IPS-15b (cell line): ENCODE measurements at regions not wholly inside any gene's neighbourhood (a gene's known extent, or its start where the extent isn't known, plus 50 kb on each side); places are given as distances from the start of the nearest gene placed in this dataset.

ENCODE experiments used
- H3K27me3 ChIP-seq: one replicate; pipeline ENCODE4 v1.6.1; 2013; ENCODE audit warnings: low read length; ENCODE audit not compliant: control insufficient read depth, insufficient read depth
- H3K36me3 ChIP-seq: one replicate; pipeline ENCODE4 v1.6.1; 2013; ENCODE audit warnings: low read length; ENCODE audit not compliant: control insufficient read depth, insufficient read depth
- H3K4me1 ChIP-seq: one replicate; pipeline ENCODE4 v1.6.1; 2013; ENCODE audit warnings: mild to moderate bottlenecking, low read length; ENCODE audit not compliant: control insufficient read depth, insufficient read depth
- H3K4me3 ChIP-seq: one replicate; pipeline ENCODE4 v1.5.1; 2013; ENCODE audit warnings: low read depth, low read length
- H3K9ac ChIP-seq: one replicate; pipeline ENCODE4 v1.6.1; 2013; ENCODE audit warnings: low read depth, mild to moderate bottlenecking, low read length
- H3K9me3 ChIP-seq: one replicate; pipeline ENCODE4 v1.6.1; 2013; ENCODE audit warnings: mild to moderate bottlenecking, low read length; ENCODE audit not compliant: control insufficient read depth, insufficient read depth

- no peaks in the 10 kb centered on the region for H3K4me1 ChIP-seq
- no peaks in the 10 kb centered on the region for H3K9me3 ChIP-seq
- H3K9ac ChIP-seq = no peak overlapping the region
Observed at GRCh38 chr14:98369344-98369743, 902.7 kb downstream of the BCL11B start.

GRCh38 chr14:98370352-98370751, 901.6 kb downstream of the BCL11B start:
- Histone ChIP-seq H3K9me3 (no peaks in the 10 kb centered on the region), H3K9ac (no peak overlapping the region), H3K27me3 (no peaks in the 10 kb centered on the region), H3K4me1 (no peaks in the 10 kb centered on the region), H3K36me3 (no peaks in the 10 kb centered on the region), H3K4me3 (no peak overlapping the region)

More at GRCh38 chr14:98369344-98369743, 902.7 kb downstream of the BCL11B start:
- Histone ChIP-seq H3K4me3 (no peak overlapping the region), H3K36me3 (no peaks in the 10 kb centered on the region), H3K27me3 (no peaks in the 10 kb centered on the region)

- Histone ChIP-seq H3K27me3 (no peaks in the 10 kb centered on the region), H3K4me3 (no peak overlapping the region), H3K4me1 (no peaks in the 10 kb centered on the region), H3K36me3 (no peaks in the 10 kb centered on the region), H3K9ac (no peak overlapping the region), H3K9me3 (no peaks in the 10 kb centered on the region)
Observed at GRCh38 chr14:98371141-98371540, 900.9 kb downstream of the BCL11B start.

GRCh38 chr14:98374136-98374535, 897.9 kb downstream of the BCL11B start:
- H3K4me1 ChIP-seq = no peaks in the 10 kb centered on the region
- no peak overlapping the region for H3K4me3 ChIP-seq
- no peaks in the 10 kb centered on the region for H3K36me3 ChIP-seq
- H3K27me3 ChIP-seq = no peaks in the 10 kb centered on the region
- no peaks in the 10 kb centered on the region for H3K9me3 ChIP-seq
- H3K9ac ChIP-seq = no peak overlapping the region

GRCh38 chr14:98375566-98375965, 896.4 kb downstream of the BCL11B start:
- Histone ChIP-seq H3K36me3 (no peaks in the 10 kb centered on the region), H3K9ac (no peak overlapping the region), H3K9me3 (no peaks in the 10 kb centered on the region), H3K27me3 (no peaks in the 10 kb centered on the region), H3K4me3 (no peak overlapping the region), H3K4me1 (no peaks in the 10 kb centered on the region)

DNA sequence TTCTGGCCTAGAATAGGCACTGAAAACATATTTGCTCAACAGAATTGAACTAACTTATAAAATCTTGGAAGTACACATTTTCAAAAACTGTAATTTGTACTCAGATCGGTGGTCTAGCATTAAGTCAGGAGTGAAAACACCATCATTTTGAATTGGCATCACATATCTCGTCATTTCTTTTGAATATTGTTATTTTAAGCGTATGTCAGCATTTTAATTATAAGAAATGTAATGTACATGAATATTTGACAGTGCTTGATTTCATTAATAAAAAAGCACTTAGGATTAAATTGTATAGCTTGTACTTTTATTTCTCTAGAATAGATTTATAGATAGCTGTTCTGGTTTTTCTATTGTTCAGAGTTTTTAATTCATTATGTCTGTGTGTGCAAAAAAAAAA, 892.2 kb downstream of the BCL11B start:
- no peak overlapping the region for H3K4me3 ChIP-seq

DNA sequence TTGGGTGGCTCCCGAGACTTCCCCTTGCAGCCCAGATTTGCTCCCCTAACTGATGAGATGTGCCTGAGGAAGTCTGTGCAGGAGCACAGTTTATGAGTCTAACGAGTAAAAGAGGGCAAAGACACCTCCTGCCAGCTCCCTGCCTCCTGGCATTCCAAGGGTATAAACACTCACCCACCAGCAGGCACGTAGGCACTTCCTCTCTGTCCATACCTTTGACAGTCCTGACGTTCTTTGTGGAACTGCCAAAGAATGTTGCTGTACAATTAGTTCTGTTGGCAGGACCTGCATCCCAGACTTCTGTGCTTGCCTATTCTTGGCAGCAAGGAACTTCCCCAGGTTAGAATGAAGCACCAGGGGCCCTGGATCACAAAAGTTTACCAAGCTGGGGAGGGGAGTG, 889.3 kb downstream of the BCL11B start:
- Histone ChIP-seq H3K9me3 (no peaks in the 10 kb centered on the region), H3K4me1 (no peaks in the 10 kb centered on the region), H3K4me3 (no peak overlapping the region), H3K27me3 (no peaks in the 10 kb centered on the region), H3K36me3 (no peaks in the 10 kb centered on the region), H3K9ac (no peak overlapping the region)

More for the DNA sequence above, 892.2 kb downstream of the BCL11B start:
- Histone ChIP-seq H3K36me3 (no peaks in the 10 kb centered on the region), H3K4me1 (no peaks in the 10 kb centered on the region), H3K9me3 (no peaks in the 10 kb centered on the region), H3K27me3 (no peaks in the 10 kb centered on the region), H3K9ac (no peak overlapping the region)

- H3K9ac ChIP-seq = no peak overlapping the region
- H3K4me1 ChIP-seq = no peaks in the 10 kb centered on the region
- no peaks in the 10 kb centered on the region for H3K9me3 ChIP-seq
Observed at GRCh38 chr14:98385851-98386250, 886.1 kb downstream of the BCL11B start.

DNA sequence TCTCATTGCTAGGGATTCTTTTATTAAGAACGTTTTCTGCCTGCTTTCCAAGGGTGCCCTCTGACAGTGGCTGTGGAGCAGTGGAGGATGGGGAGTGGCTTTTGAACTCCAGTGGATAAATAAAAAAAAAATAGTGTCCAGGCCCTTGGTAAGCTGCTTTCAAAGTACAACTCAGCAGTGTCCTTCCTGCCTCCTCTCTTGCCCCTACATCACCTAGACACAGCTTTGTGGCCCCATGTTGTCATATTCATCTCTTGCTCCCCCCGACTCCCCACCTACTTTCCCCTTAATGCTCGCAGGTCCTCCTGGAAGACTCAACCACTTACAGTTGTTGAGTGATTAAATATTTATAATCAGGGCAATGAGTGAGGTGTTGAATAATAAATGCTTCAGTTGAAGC, 880.9 kb downstream of the BCL11B start:
- no peak overlapping the region for H3K9ac ChIP-seq
- no peaks in the 10 kb centered on the region for H3K27me3 ChIP-seq
- H3K4me1 ChIP-seq = no peaks in the 10 kb centered on the region
- no peak overlapping the region for H3K4me3 ChIP-seq
- no peaks in the 10 kb centered on the region for H3K36me3 ChIP-seq
- H3K9me3 ChIP-seq = no peaks in the 10 kb centered on the region

More at GRCh38 chr14:98385851-98386250, 886.1 kb downstream of the BCL11B start:
- H3K27me3 ChIP-seq = no peaks in the 10 kb centered on the region
- no peaks in the 10 kb centered on the region for H3K36me3 ChIP-seq
- no peak overlapping the region for H3K4me3 ChIP-seq

GRCh38 chr14:98393527-98393926, 878.5 kb downstream of the BCL11B start:
- Histone ChIP-seq H3K9ac (no peak overlapping the region), H3K27me3 (no peaks in the 10 kb centered on the region), H3K4me3 (no peak overlapping the region), H3K36me3 (no peaks in the 10 kb centered on the region), H3K9me3 (no peaks in the 10 kb centered on the region), H3K4me1 (no peaks in the 10 kb centered on the region)

DNA sequence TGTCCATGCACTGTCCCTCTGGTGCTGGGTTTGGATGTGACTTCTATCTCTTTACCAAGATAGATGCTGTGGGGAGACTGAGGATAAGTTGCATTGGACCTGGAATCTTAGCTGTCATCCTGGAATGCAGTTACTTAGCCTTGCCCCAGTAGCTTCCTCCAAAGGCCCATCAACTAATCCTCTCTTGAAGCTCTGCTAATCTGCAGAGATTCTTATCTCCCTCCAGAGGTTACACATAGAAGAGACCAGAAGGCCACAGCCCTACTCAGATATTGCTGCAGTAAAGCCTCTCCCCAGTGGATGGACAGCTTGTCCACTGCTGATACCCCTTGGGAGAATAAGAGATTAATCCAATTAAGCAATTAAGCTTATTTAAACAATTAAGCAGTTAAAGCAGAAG, 867.2 kb downstream of the BCL11B start:
- Histone ChIP-seq H3K36me3 (no peaks in the 10 kb centered on the region), H3K9ac (no peak overlapping the region), H3K27me3 (no peaks in the 10 kb centered on the region), H3K9me3 (no peaks in the 10 kb centered on the region), H3K4me1 (no peaks in the 10 kb centered on the region), H3K4me3 (no peak overlapping the region)

DNA sequence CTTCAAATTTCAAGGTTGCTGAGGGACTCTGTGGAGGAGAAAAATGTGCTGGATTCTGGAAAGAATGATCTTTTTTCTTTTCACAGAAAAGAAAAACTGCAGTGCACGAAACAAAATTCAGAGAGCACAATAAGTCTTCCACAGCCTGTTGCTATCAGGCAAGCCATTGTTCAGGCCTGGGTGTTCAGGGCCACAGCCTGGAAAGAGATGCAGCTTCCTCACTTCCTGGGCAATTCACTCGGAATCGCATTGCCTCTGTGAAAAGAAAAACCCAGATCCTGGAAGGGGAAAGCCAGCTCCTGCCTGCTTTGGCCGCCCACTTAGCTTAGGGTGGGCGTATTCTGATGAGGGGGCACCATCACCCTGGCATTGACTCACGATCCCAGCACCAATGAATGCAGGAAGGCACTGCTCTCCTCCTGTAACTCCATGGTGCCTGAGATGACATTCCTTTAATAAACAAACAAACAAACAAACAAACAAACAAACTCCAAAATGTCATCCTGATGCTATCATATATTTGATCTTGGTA, 863.9 kb downstream of the BCL11B start:
- Histone ChIP-seq H3K4me1 (no peaks in the 10 kb centered on the region), H3K4me3 (no peak overlapping the region), H3K36me3 (no peaks in the 10 kb centered on the region), H3K27me3 (no peaks in the 10 kb centered on the region), H3K9me3 (no peaks in the 10 kb centered on the region), H3K9ac (no peak overlapping the region)
